NB4 (cell line): ENCODE measurements at regions not wholly inside any gene's neighbourhood (a gene's known extent, or its start where the extent isn't known, plus 50 kb on each side); places are given as distances from the start of the nearest gene placed in this dataset.

ENCODE experiments used
- DNase-seq: peaks from one replicate; pipeline ENCODE4 v3.0.0; 2010; ENCODE audit warnings: low read depth
- H3K4me3 ChIP-seq: one replicate; pipeline ENCODE4 v1.5.1; 2011; ENCODE audit warnings: mild to moderate bottlenecking, low read depth, low read length, moderate library complexity
- CTCF ChIP-seq: IDR thresholded peaks from one replicate; pipeline ENCODE4 v1.5.1; 2012; ENCODE audit warnings: low read depth, low read length
- MYC ChIP-seq: IDR thresholded peaks from 2 replicates; pipeline ENCODE4 v1.6.1; 2011; ENCODE audit warnings: low read depth, low read length
- POLR2A ChIP-seq: IDR thresholded peaks from 2 replicates; pipeline ENCODE4 v1.6.1; 2011; ENCODE audit warnings: mild to moderate bottlenecking; ENCODE audit not compliant: insufficient read length; ENCODE audit errors: extremely low read depth
- TF ChIP-seq, protein P1 (sequence below): IDR thresholded peaks from 2 replicates; pipeline ENCODE4 v1.6.1; 2011; ENCODE audit warnings: low read depth, low read length

DNA sequence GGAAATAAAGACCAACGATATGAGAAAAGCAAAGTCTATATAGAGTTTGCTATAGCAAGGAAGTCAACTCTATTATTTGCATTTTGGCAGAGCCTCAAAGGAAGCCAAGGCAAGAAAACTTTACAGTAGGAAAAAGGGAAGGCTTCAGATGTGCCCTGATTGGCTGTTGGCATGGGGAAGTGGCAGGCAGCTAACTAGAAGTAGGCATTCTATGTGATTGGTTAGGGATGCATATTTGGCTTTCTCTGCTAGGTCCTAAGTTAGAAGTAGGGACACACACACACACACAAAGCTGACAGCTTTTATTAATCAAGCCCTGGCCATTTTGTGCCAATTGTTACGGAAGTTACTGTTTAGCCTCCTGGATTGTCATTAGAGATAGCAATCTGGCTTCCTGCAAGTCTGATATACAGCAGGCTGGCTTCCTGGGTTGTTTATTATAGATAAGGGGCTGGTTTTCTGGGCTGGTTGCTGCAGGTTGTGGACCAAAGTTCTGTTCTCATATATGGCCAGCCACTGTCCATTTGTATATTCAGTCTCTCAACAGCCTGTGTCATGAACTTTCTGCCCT lies 308.1 kb upstream of the GRAMD2B start:
- TF ChIP-seq, protein P1, sequence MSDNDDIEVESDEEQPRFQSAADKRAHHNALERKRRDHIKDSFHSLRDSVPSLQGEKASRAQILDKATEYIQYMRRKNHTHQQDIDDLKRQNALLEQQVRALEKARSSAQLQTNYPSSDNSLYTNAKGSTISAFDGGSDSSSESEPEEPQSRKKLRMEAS = no peak
- no peak for TF ChIP-seq CTCF
- peak; percentile 3 for DNase-seq
- H3K4me3 ChIP-seq = no peak overlapping the region

DNA sequence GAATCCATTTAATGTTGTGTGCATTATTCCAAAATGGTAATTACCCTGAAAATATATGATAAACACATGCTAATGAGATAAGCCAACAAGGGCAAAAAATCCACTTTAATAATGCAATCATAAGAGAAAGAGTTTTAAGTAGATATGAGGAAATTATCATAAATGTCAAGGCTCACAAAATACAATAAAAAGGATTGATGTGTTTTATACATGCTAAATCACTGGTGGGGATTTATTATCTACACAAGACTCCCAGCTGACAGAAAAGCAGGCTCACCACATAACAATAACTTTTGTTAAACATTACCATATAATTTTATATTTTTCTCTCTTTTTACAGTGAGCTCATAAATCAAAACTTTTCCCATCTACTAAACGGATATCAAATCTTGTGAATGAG lies 306.2 kb upstream of the GRAMD2B start:
- TF ChIP-seq POLR2A (no peak), MYC (no peak)
- DNase-seq = no peak
- no peak overlapping the region for H3K4me3 ChIP-seq

GRCh38 chr5:126119887-126120442 lies 303.2 kb upstream of the GRAMD2B start:
- peak; percentile 3 for DNase-seq
- TF ChIP-seq CTCF (no peak), POLR2A (no peak), MYC (no peak)
- TF ChIP-seq, protein P1 = no peak
- H3K4me3 ChIP-seq = no peak overlapping the region

GRCh38 chr5:126120939-126121338 lies 302.3 kb upstream of the GRAMD2B start:
- TF ChIP-seq POLR2A = no peak
- no peak for TF ChIP-seq CTCF
- no peak for TF ChIP-seq MYC
- TF ChIP-seq, protein P1 = no peak
- no peak for DNase-seq
- H3K4me3 ChIP-seq = no peak overlapping the region

DNA sequence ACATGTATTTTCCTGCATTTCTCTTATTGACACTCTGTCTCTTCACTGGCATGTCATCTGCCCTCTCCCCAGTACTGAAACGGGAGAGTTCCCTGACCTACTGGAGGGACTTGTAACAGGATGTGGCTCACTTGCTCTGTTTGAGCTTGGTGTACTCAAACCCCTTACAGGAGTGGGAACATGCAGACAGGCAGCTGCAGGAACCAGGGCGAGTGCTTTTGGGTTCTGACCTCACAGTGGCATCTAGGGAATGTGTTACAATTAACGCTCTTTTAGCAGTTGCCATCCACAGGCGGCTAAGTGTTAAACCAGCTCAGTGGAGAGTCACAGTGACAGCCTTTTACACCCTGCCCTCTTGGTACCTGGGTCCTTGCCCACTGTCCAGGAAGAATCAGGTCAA lies 300.3 kb upstream of the GRAMD2B start:
- no peak overlapping the region for H3K4me3 ChIP-seq
- no peak for DNase-seq
- TF ChIP-seq MYC (no peak), CTCF (no peak), POLR2A (no peak)
- TF ChIP-seq, protein P1 = no peak

DNA sequence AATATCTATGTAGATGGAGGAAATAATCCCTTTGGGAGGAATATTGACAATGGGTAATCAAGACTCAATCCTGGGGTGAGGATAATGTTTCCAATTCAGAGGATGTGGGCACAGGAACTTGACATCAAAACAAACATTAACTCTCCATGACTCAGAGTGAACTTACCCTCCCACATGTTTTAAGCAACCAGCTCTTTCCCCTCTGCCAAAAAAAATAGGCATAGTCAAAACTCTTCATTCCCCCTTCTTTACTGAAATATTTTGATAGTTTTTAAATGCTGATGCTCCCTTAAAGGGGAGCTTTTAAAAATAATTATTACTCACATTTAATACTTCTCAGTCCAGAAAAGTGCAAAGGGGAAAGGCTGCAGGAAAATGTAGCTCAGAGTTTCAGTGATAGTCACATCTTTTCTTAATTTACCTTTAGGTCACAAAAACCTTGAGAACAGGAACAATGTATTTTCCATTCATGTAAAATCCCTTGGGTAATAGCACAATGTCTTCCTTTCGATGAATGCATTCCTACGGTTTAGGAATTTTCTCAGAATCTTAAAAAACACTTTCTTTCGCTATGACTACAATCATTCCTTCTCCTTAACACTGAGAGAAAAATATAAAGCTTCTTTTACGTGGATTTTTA lies 298.4 kb upstream of the GRAMD2B start:
- no peak overlapping the region for H3K4me3 ChIP-seq
- DNase-seq = peak; percentile 25
- no peak for TF ChIP-seq MYC
- no peak for TF ChIP-seq CTCF
- TF ChIP-seq, protein P1 = peak; percentile 26; the same call in 1 of the 2 replicates
